Mesendoderm (in vitro differentiated cells): ENCODE measurements at regions not wholly inside any gene's neighbourhood (a gene's known extent, or its start where the extent isn't known, plus 50 kb on each side); places are given as distances from the start of the nearest gene placed in this dataset.

Experiments
- DNase-seq: peaks from one replicate; pipeline ENCODE4 v3.0.0; 2013
- H2AK5ac ChIP-seq: 2 replicates; pipeline ENCODE4 v1.6.1; 2013; ENCODE audit warnings: low read length, inconsistent platforms
- H2BK120ac ChIP-seq: 2 replicates; pipeline ENCODE4 v1.6.1; 2013; ENCODE audit warnings: low read depth, mild to moderate bottlenecking, low read length, moderate library complexity, mixed read lengths
- H2BK15ac ChIP-seq: replicated peaks from 2 replicates; pipeline ENCODE4 v1.6.1; 2013; ENCODE audit warnings: low read depth, mild to moderate bottlenecking, moderate library complexity
- H2BK5ac ChIP-seq: 2 replicates; pipeline ENCODE4 v1.6.1; 2013; ENCODE audit warnings: low read length, inconsistent platforms
- H3K18ac ChIP-seq: 2 replicates; pipeline ENCODE4 v1.6.1; 2013; ENCODE audit warnings: mild to moderate bottlenecking, low read length, mixed read lengths
- H3K23ac ChIP-seq: one replicate; pipeline ENCODE4 v1.6.1; 2013; ENCODE audit warnings: low read length
- H3K27ac ChIP-seq: 2 replicates; pipeline ENCODE4 v1.5.1; 2013; ENCODE audit warnings: low read depth, mild to moderate bottlenecking, inconsistent platforms, low read length, moderate library complexity
- H3K27me3 ChIP-seq: 2 replicates; pipeline ENCODE4 v1.6.1; 2013; ENCODE audit warnings: low read length, control low read depth, mild to moderate bottlenecking, inconsistent platforms; ENCODE audit not compliant: insufficient read depth, poor library complexity
- H3K36me3 ChIP-seq: 2 replicates; pipeline ENCODE4 v1.6.1; 2013; ENCODE audit warnings: low read length, inconsistent platforms; ENCODE audit not compliant: control insufficient read depth, insufficient read depth
- H3K4ac ChIP-seq: one replicate; pipeline ENCODE4 v1.6.1; 2013; ENCODE audit warnings: low read depth, mild to moderate bottlenecking, low read length, moderate library complexity
- H3K4me1 ChIP-seq: 2 replicates; pipeline ENCODE4 v1.6.1; 2013; ENCODE audit warnings: low read depth, low read length, inconsistent platforms; ENCODE audit not compliant: control insufficient read depth
- H3K4me2 ChIP-seq: 2 replicates; pipeline ENCODE4 v1.6.1; 2013; ENCODE audit warnings: low read length
- H3K4me3 ChIP-seq: 2 replicates; pipeline ENCODE4 v1.5.1; 2013; ENCODE audit warnings: mild to moderate bottlenecking, low read length
- H3K56ac ChIP-seq: one replicate; pipeline ENCODE4 v1.6.1; 2013; ENCODE audit warnings: low read length
- H3K79me1 ChIP-seq: 2 replicates; pipeline ENCODE4 v1.6.1; 2013; ENCODE audit warnings: low read length, inconsistent platforms
- H3K79me2 ChIP-seq: 2 replicates; pipeline ENCODE4 v1.6.1; 2013; ENCODE audit warnings: mild to moderate bottlenecking, low read length; ENCODE audit not compliant: control insufficient read depth, insufficient read depth
- H3K9ac ChIP-seq: 2 replicates; pipeline ENCODE4 v1.6.1; 2013; ENCODE audit warnings: low read length, inconsistent platforms
- H4K5ac ChIP-seq: one replicate; pipeline ENCODE4 v1.6.1; 2013; ENCODE audit warnings: low read length
- H4K8ac ChIP-seq: one replicate; pipeline ENCODE4 v1.6.1; 2013; ENCODE audit warnings: low read depth, mild to moderate bottlenecking, control low read depth, low read length, moderate library complexity
- WGBS: extraction: QIAGEN DNeasy Blood & Tissue Kit; methylation state at CpG from one replicate; pipeline ENCODE4 v1.1.7; 2013; ENCODE audit warnings: low lambda C conversion rate, missing lambda C conversion rate; ENCODE audit not compliant: insufficient coverage; ENCODE audit errors: extremely low coverage; 5-methylcytosine and 5-hydroxymethylcytosine counted together

- Histone ChIP-seq H3K36me3 (no peaks in the 10 kb centered on the region), H3K4me1 (no peaks in the 10 kb centered on the region), H3K79me2 (no peaks in the 10 kb centered on the region), H3K9ac (no peak overlapping the region), H3K56ac (no peak overlapping the region), H3K18ac (no peak overlapping the region), H2AK5ac (no peak overlapping the region), H3K27ac (no peak overlapping the region), H3K4ac (no peak overlapping the region), H2BK5ac (no peak overlapping the region), H2BK120ac (no peak overlapping the region), H3K79me1 (no peaks in the 10 kb centered on the region), H3K4me2 (no peak overlapping the region), H4K8ac (no peak overlapping the region), H3K27me3 (no peaks in the 10 kb centered on the region), H3K4me3 (no peak overlapping the region), H2BK15ac (no peak overlapping the region), H3K23ac (no peak overlapping the region), H4K5ac (no peak overlapping the region)
- WGBS, result no CpG with 5 or more reads among the region's 6 CpGs
- DNase-seq, result no peak
Observed at GRCh38 chr10:4372601-4373000, 453.4 kb upstream of the AKR1E2 start.

GRCh38 chr10:4371691-4372295 is 454.2 kb upstream of the AKR1E2 start:
- DNase-seq, result no peak
- Histone ChIP-seq H3K27me3 (no peaks in the 10 kb centered on the region), H2AK5ac (no peak overlapping the region), H3K36me3 (no peaks in the 10 kb centered on the region), H4K5ac (no peak overlapping the region), H4K8ac (no peak overlapping the region), H3K4me3 (no peak overlapping the region), H3K9ac (no peak overlapping the region), H3K4ac (no peak overlapping the region), H2BK5ac (no peak overlapping the region), H3K4me1 (no peaks in the 10 kb centered on the region), H3K4me2 (no peak overlapping the region), H3K79me1 (no peaks in the 10 kb centered on the region), H3K18ac (no peak overlapping the region), H3K23ac (no peak overlapping the region), H2BK120ac (no peak overlapping the region), H3K56ac (no peak overlapping the region), H3K27ac (no peak overlapping the region), H2BK15ac (no peak overlapping the region), H3K79me2 (no peaks in the 10 kb centered on the region)
- no CpG with 5 or more reads among the region's 4 CpGs for WGBS

GRCh38 chr10:4370376-4370775 is 455.6 kb upstream of the AKR1E2 start:
- Histone ChIP-seq H4K8ac (no peak overlapping the region), H3K36me3 (no peaks in the 10 kb centered on the region), H3K9ac (no peak overlapping the region), H4K5ac (no peak overlapping the region), H2BK15ac (no peak overlapping the region), H2AK5ac (no peak overlapping the region), H2BK120ac (no peak overlapping the region), H3K23ac (no peak overlapping the region), H3K4me3 (no peak overlapping the region), H3K27me3 (no peaks in the 10 kb centered on the region), H3K79me1 (no peaks in the 10 kb centered on the region), H3K4me1 (no peaks in the 10 kb centered on the region), H3K4ac (no peak overlapping the region), H3K27ac (no peak overlapping the region), H3K4me2 (no peak overlapping the region), H2BK5ac (no peak overlapping the region), H3K79me2 (no peaks in the 10 kb centered on the region), H3K56ac (no peak overlapping the region), H3K18ac (no peak overlapping the region)
- WGBS, result no CpG with 5 or more reads among the region's 1 CpG
- no peak for DNase-seq

GRCh38 chr10:4361581-4361980 is 464.4 kb upstream of the AKR1E2 start:
- no peak overlapping the region for H2AK5ac ChIP-seq
- H3K79me2 ChIP-seq, result no peaks in the 10 kb centered on the region
- no peaks in the 10 kb centered on the region for H3K4me1 ChIP-seq
- no peak overlapping the region for H4K5ac ChIP-seq
- no peaks in the 10 kb centered on the region for H3K36me3 ChIP-seq
- H3K4me2 ChIP-seq, result no peak overlapping the region
- H2BK15ac ChIP-seq, result no peak overlapping the region
- no peak for DNase-seq
- no peak overlapping the region for H2BK120ac ChIP-seq
- no peak overlapping the region for H3K18ac ChIP-seq
- no peak overlapping the region for H3K4me3 ChIP-seq
- H3K79me1 ChIP-seq, result no peaks in the 10 kb centered on the region
- no peaks in the 10 kb centered on the region for H3K27me3 ChIP-seq
- H3K56ac ChIP-seq, result no peak overlapping the region
- no CpG with 5 or more reads among the region's 3 CpGs for WGBS
- H2BK5ac ChIP-seq, result no peak overlapping the region
- H3K23ac ChIP-seq, result no peak overlapping the region
- H3K9ac ChIP-seq, result no peak overlapping the region
- no peak overlapping the region for H3K27ac ChIP-seq
- no peak overlapping the region for H3K4ac ChIP-seq
- no peak overlapping the region for H4K8ac ChIP-seq

- Histone ChIP-seq H3K9ac (no peak overlapping the region), H2BK15ac (no peak overlapping the region), H3K79me1 (no peaks in the 10 kb centered on the region), H3K79me2 (no peaks in the 10 kb centered on the region), H3K4me2 (no peak overlapping the region), H2AK5ac (no peak overlapping the region), H3K56ac (no peak overlapping the region), H3K4me3 (no peak overlapping the region), H3K18ac (no peak overlapping the region), H3K36me3 (no peaks in the 10 kb centered on the region), H2BK120ac (no peak overlapping the region), H3K23ac (no peak overlapping the region), H3K4ac (no peak overlapping the region), H3K27me3 (no peaks in the 10 kb centered on the region), H2BK5ac (no peak overlapping the region), H4K5ac (no peak overlapping the region), H4K8ac (no peak overlapping the region), H3K27ac (no peak overlapping the region), H3K4me1 (no peaks in the 10 kb centered on the region)
- no CpG with 5 or more reads among the region's 5 CpGs for WGBS
- peak; percentile 75 for DNase-seq
Observed at GRCh38 chr10:4359003-4359402, 467.0 kb upstream of the AKR1E2 start.

- H3K79me1 ChIP-seq, result no peaks in the 10 kb centered on the region
- H3K18ac ChIP-seq, result no peak overlapping the region
- H3K27me3 ChIP-seq, result no peaks in the 10 kb centered on the region
- H2BK5ac ChIP-seq, result no peak overlapping the region
- no peak overlapping the region for H3K4me3 ChIP-seq
- H3K36me3 ChIP-seq, result no peaks in the 10 kb centered on the region
- no peak overlapping the region for H3K23ac ChIP-seq
- no peak overlapping the region for H2BK15ac ChIP-seq
- H3K56ac ChIP-seq, result no peak overlapping the region
- no peak overlapping the region for H4K8ac ChIP-seq
- no peak overlapping the region for H3K27ac ChIP-seq
- H3K79me2 ChIP-seq, result no peaks in the 10 kb centered on the region
- no peaks in the 10 kb centered on the region for H3K4me1 ChIP-seq
- no peak overlapping the region for H2AK5ac ChIP-seq
- no peak overlapping the region for H3K4me2 ChIP-seq
- H3K9ac ChIP-seq, result no peak overlapping the region
- no peak for DNase-seq
- H3K4ac ChIP-seq, result no peak overlapping the region
- H2BK120ac ChIP-seq, result no peak overlapping the region
- H4K5ac ChIP-seq, result no peak overlapping the region
Observed at GRCh38 chr10:4357911-4358310, 468.1 kb upstream of the AKR1E2 start.
